GM23338 (cell line): ENCODE measurements at regions not wholly inside any gene's neighbourhood (a gene's known extent, or its start where the extent isn't known, plus 50 kb on each side); places are given as distances from the start of the nearest gene placed in this dataset.

Source experiments
- ATAC-seq: fragments of 200-7000 bp; cut with Tn5 transposase; 3 replicates; pipeline ENCODE4 v1.9.1; 2020
- DNase-seq: peaks from one replicate; pipeline ENCODE4 v3.0.0-alpha.2; 2015; ENCODE audit warnings: low spot score
- H2AFZ ChIP-seq: fragments of 200-600 bp; sonication (generic); 2 replicates; pipeline ENCODE4 v1.8.0; 2016; ENCODE audit warnings: antibody characterized with exemption, mild to moderate bottlenecking, moderate library complexity
- H3F3A ChIP-seq: fragments of 200-600 bp; sonication (generic); replicated peaks from 2 replicates; pipeline ENCODE4 v1.8.0; 2017; ENCODE audit warnings: antibody characterized with exemption, mixed run types, low read depth
- H3K27ac ChIP-seq: fragments of 200-600 bp; sonication (generic); 2 replicates; pipeline ENCODE4 v1.6.1; 2016; ENCODE audit warnings: low read depth
- H3K27me3 ChIP-seq: fragments of 200-600 bp; sonication (generic); 2 replicates; pipeline ENCODE4 v1.8.0; 2016; ENCODE audit warnings: mild to moderate bottlenecking, mixed run types, moderate library complexity; ENCODE audit not compliant: insufficient read depth
- H3K36me3 ChIP-seq: fragments of 200-600 bp; sonication (generic); 2 replicates; pipeline ENCODE4 v1.8.0; 2016; ENCODE audit warnings: mild to moderate bottlenecking; ENCODE audit not compliant: insufficient read depth
- H3K4me1 ChIP-seq: fragments of 200-600 bp; sonication (generic); 2 replicates; pipeline ENCODE4 v1.8.0; 2016; ENCODE audit warnings: mild to moderate bottlenecking, moderate library complexity; ENCODE audit not compliant: insufficient read depth
- H3K4me2 ChIP-seq: fragments of 200-600 bp; sonication (generic); 2 replicates; pipeline ENCODE4 v1.7.1; 2017; ENCODE audit warnings: mixed run types
- H3K4me3 ChIP-seq: fragments of 200-600 bp; sonication (generic); 2 replicates; pipeline ENCODE4 v1.6.1; 2016; ENCODE audit warnings: mixed run types
- H3K79me2 ChIP-seq: fragments of 200-600 bp; sonication (generic); replicated peaks from 2 replicates; pipeline ENCODE4 v1.8.0; 2017; ENCODE audit warnings: mild to moderate bottlenecking; ENCODE audit not compliant: insufficient read depth
- H3K9me2 ChIP-seq: fragments of 200-600 bp; sonication (generic); 2 replicates; pipeline ENCODE4 v1.8.0; 2017; ENCODE audit not compliant: insufficient read depth
- H4K20me1 ChIP-seq: fragments of 200-600 bp; sonication (generic); replicated peaks from 2 replicates; pipeline ENCODE4 v1.8.0; 2017; ENCODE audit warnings: mild to moderate bottlenecking; ENCODE audit not compliant: insufficient read depth
- H3K27ac Mint-ChIP-seq: 2 replicates; pipeline ENCODE4 v1.8.0; 2020; ENCODE audit warnings: inconsistent platforms, mild to moderate bottlenecking, moderate library complexity, mixed read lengths
- H3K27me3 Mint-ChIP-seq: 3 replicates; pipeline ENCODE4 v1.8.0; 2022; ENCODE audit warnings: low read depth, mild to moderate bottlenecking, moderate library complexity, mixed read lengths, inconsistent platforms; ENCODE audit not compliant: insufficient read depth, poor library complexity
- H3K36me3 Mint-ChIP-seq: 3 replicates; pipeline ENCODE4 v1.8.0; 2021; ENCODE audit warnings: low read depth, mild to moderate bottlenecking, inconsistent platforms, moderate library complexity, mixed read lengths
- H3K4me1 Mint-ChIP-seq: 3 replicates; pipeline ENCODE4 v1.8.0; 2020; ENCODE audit warnings: mild to moderate bottlenecking, inconsistent platforms, mixed read lengths
- H3K4me3 Mint-ChIP-seq: 3 replicates; pipeline ENCODE4 v1.8.0; 2021; ENCODE audit warnings: moderate library complexity, mild to moderate bottlenecking, inconsistent platforms, mixed read lengths
- H3K9me3 Mint-ChIP-seq: 3 replicates; pipeline ENCODE4 v1.8.0; 2020; ENCODE audit warnings: moderate library complexity, mild to moderate bottlenecking, inconsistent platforms, mixed read lengths
- CREB1 ChIP-seq: fragments of 250-450 bp; sonication (Bioruptor Pico); IDR thresholded peaks from 2 replicates; pipeline ENCODE4 v1.5.0; 2020; ENCODE audit warnings: low read depth, mild to moderate bottlenecking, moderate library complexity
- CTCF ChIP-seq, 2 experiments: fragments of 200-600 bp in 1 of 2; sonication (generic) in 1 of 2; conservative IDR thresholded peaks; 2 replicates each; pipeline versions ENCODE4 v1.5.1 to v1.6.1; 2016 to 2017; ENCODE audit warnings: antibody characterized with exemption in 2 of 2, low read depth in 2 of 2, mild to moderate bottlenecking in 2 of 2, moderate library complexity in 1 of 2
- ETS1 ChIP-seq: IDR thresholded peaks from 2 replicates; pipeline ENCODE4 v1.6.1; 2016; ENCODE audit warnings: antibody characterized with exemption
- EZH2 ChIP-seq: fragments of 200-600 bp; sonication (generic); IDR thresholded peaks from one replicate; pipeline ENCODE4 v1.8.0; 2017; ENCODE audit warnings: antibody characterized with exemption, mild to moderate bottlenecking, low read depth; ENCODE audit not compliant: unreplicated experiment
- EZH2phosphoT487 ChIP-seq: fragments of 200-600 bp; sonication (generic); IDR thresholded peaks from one replicate; pipeline ENCODE4 v1.8.1; 2018; ENCODE audit warnings: antibody characterized with exemption; ENCODE audit not compliant: unreplicated experiment
- JUNB ChIP-seq: IDR thresholded peaks from one replicate; pipeline ENCODE4 v1.6.1; 2016; ENCODE audit warnings: antibody characterized with exemption; ENCODE audit not compliant: unreplicated experiment
- NANOG ChIP-seq: IDR thresholded peaks from 2 replicates; pipeline ENCODE4 v1.6.1; 2016; ENCODE audit warnings: antibody characterized with exemption, borderline replicate concordance
- POLR2AphosphoS5 ChIP-seq: IDR thresholded peaks from 2 replicates; pipeline ENCODE4 v1.6.1; 2016; ENCODE audit warnings: antibody characterized with exemption, low read depth
- REST ChIP-seq: IDR thresholded peaks from one replicate; pipeline ENCODE4 v1.6.1; 2018; ENCODE audit warnings: antibody characterized with exemption; ENCODE audit not compliant: unreplicated experiment
- STAT1 ChIP-seq: IDR thresholded peaks from one replicate; pipeline ENCODE4 v1.6.1; 2016; ENCODE audit warnings: antibody characterized with exemption; ENCODE audit not compliant: unreplicated experiment
- ZNF114 ChIP-seq: fragments of 250-450 bp; sonication (Bioruptor Pico); IDR thresholded peaks from 2 replicates; pipeline ENCODE4 v1.5.0; 2020; ENCODE audit warnings: mild to moderate bottlenecking, moderate library complexity
- ZNF331 ChIP-seq: fragments of 250-450 bp; sonication (Bioruptor Pico); IDR thresholded peaks from 2 replicates; pipeline ENCODE4 v1.5.0; 2020; ENCODE audit warnings: low read depth, mild to moderate bottlenecking, moderate library complexity
- ZNF462 ChIP-seq: fragments of 250-450 bp; sonication (Bioruptor Pico); IDR thresholded peaks from 2 replicates; pipeline ENCODE4 v1.5.0; 2020; ENCODE audit warnings: mild to moderate bottlenecking, moderate library complexity

GRCh38 chr11:79508461-79508860 lies 67.6 kb upstream of the TENM4 start:
- no peak overlapping the region for H3K4me3 ChIP-seq
- Mint-ChIP-seq H3K4me3 (no peak overlapping the region), H3K27me3 (peaks cover 7% of the 10 kb centered on the region), H3K27ac (no peak overlapping the region), H3K4me1 (peaks cover 6% of the 10 kb centered on the region), H3K36me3 (no peaks in the 10 kb centered on the region), H3K9me3 (no peaks in the 10 kb centered on the region)
- no peak for DNase-seq
- H4K20me1 ChIP-seq = no peaks in the 10 kb centered on the region
- no peaks in the 10 kb centered on the region for H3K36me3 ChIP-seq
- H3K79me2 ChIP-seq = no peaks in the 10 kb centered on the region
- ATAC-seq = no peak
- H3K4me1 ChIP-seq = no peaks in the 10 kb centered on the region
- no peak overlapping the region for H3K4me2 ChIP-seq
- TF ChIP-seq ETS1 = no peak
- no peak for TF ChIP-seq ZNF114 (CRISPR knock-in tag)
- no peak for TF ChIP-seq JUNB
- no peak for TF ChIP-seq ZNF331 (CRISPR knock-in tag)
- no peak for TF ChIP-seq CREB1 (CRISPR knock-in tag)
- TF ChIP-seq STAT1 = no peak
- no peak for TF ChIP-seq NANOG
- TF ChIP-seq EZH2 = no peak
- no peak for TF ChIP-seq ZNF462 (CRISPR knock-in tag)
- TF ChIP-seq EZH2phosphoT487 = no peak
- no peak for TF ChIP-seq POLR2AphosphoS5
- TF ChIP-seq CTCF (conservative IDR thresholded peaks at IDR 0.05; ENCODE audit: low read depth in 2 of 2) = no peak
- TF ChIP-seq REST = no peak
- 0 out of 2 replicates have a peak, but pooled peaks cover 3% of the 10 kb centered on the region for H3K9me2 ChIP-seq
- H3K27ac ChIP-seq = no peak overlapping the region
- H3F3A ChIP-seq = no peaks in the 10 kb centered on the region
- H2AFZ ChIP-seq = no peak overlapping the region
- no peaks in the 10 kb centered on the region for H3K27me3 ChIP-seq
